Liver (tissue), 8 donors: ENCODE measurements at regions not wholly inside any gene's neighbourhood (a gene's known extent, or its start where the extent isn't known, plus 50 kb on each side); places are given as distances from the start of the nearest gene placed in this dataset.

Experiments
- DNase-seq: peaks from one replicate; pipeline ENCODE4 v3.0.0-alpha.2; 2017; ENCODE audit warnings: low spot score
- H3K27ac ChIP-seq, 2 donors: one replicate each; pipeline ENCODE4 v1.7.0; 2013; ENCODE audit warnings: inconsistent platforms in 2 of 2, low read length in 2 of 2, control low read depth in 1 of 2, low read depth in 1 of 2, mild to moderate bottlenecking in 1 of 2
- H3K27me3 ChIP-seq, 4 donors: one replicate each; pipeline versions ENCODE4 v1.6.1 to v1.7.0; 2013; ENCODE audit warnings: low read length in 3 of 4, inconsistent platforms in 1 of 4, mild to moderate bottlenecking in 1 of 4, moderate library complexity in 1 of 4; ENCODE audit not compliant: control insufficient read depth in 4 of 4, insufficient read depth in 4 of 4
- H3K36me3 ChIP-seq, 4 donors: one replicate each; pipeline versions ENCODE4 v1.6.1 to v1.7.0; 2013; ENCODE audit warnings: low read length in 3 of 4, mild to moderate bottlenecking in 3 of 4, low read depth in 1 of 4, moderate library complexity in 1 of 4; ENCODE audit not compliant: control insufficient read depth in 4 of 4, insufficient read depth in 3 of 4
- H3K4me1 ChIP-seq, 4 donors: one replicate each; pipeline versions ENCODE4 v1.6.1 to v1.7.0; 2013; ENCODE audit warnings: low read length in 3 of 4, mild to moderate bottlenecking in 3 of 4, moderate library complexity in 1 of 4; ENCODE audit not compliant: control insufficient read depth in 4 of 4, insufficient read depth in 4 of 4
- H3K4me3 ChIP-seq, 3 donors: one replicate each; pipeline versions ENCODE4 v1.6.1 to v1.7.0; 2013; ENCODE audit warnings: low read length in 3 of 3, control low read depth in 1 of 3, low read depth in 1 of 3, mild to moderate bottlenecking in 1 of 3
- H3K9ac ChIP-seq, 2 donors: one replicate each; pipeline ENCODE4 v1.7.0; 2013; ENCODE audit warnings: low read length in 2 of 2, mild to moderate bottlenecking in 2 of 2, moderate library complexity in 2 of 2, control low read depth in 1 of 2, low read depth in 1 of 2
- H3K9me3 ChIP-seq, 4 donors: one replicate each; pipeline versions ENCODE4 v1.6.1 to v1.7.0; 2013; ENCODE audit warnings: low read length in 3 of 4; ENCODE audit not compliant: control insufficient read depth in 4 of 4
- ATF3 ChIP-seq: IDR thresholded peaks from 2 replicates; pipeline ENCODE4 v1.6.1; 2016; ENCODE audit warnings: antibody characterized with exemption
- CTCF ChIP-seq: fragments of 150-350 bp; IDR thresholded peaks from 2 replicates; pipeline ENCODE4 v1.5.1; 2017; ENCODE audit warnings: improper control_type of control experiment, low read depth, low read length; ENCODE audit not compliant: missing input control
- EGR1 ChIP-seq, 2 donors: IDR thresholded peaks; 2 replicates each; pipeline ENCODE4 v1.6.1; 2016 to 2018; ENCODE audit warnings: antibody characterized with exemption in 2 of 2, low read depth in 2 of 2
- FOXA1 ChIP-seq: IDR thresholded peaks from 2 replicates; pipeline ENCODE4 v1.6.1; 2016; ENCODE audit warnings: antibody characterized with exemption
- FOXA2 ChIP-seq: IDR thresholded peaks from 2 replicates; pipeline ENCODE4 v1.6.1; 2016; ENCODE audit warnings: antibody characterized with exemption
- GABPA ChIP-seq, 2 donors: IDR thresholded peaks in 1 of 2; conservative IDR thresholded peaks in 1 of 2; 2 replicates each; pipeline ENCODE4 v1.6.1; 2016; ENCODE audit warnings: antibody characterized with exemption in 2 of 2, mild to moderate bottlenecking in 1 of 2, moderate library complexity in 1 of 2
- HNF4A ChIP-seq, 2 donors: conservative IDR thresholded peaks; 2 replicates each; pipeline ENCODE4 v1.6.1; 2016; ENCODE audit warnings: antibody characterized with exemption in 2 of 2, mild to moderate bottlenecking in 2 of 2
- HNF4G ChIP-seq: IDR thresholded peaks from 2 replicates; pipeline ENCODE4 v1.6.1; 2016; ENCODE audit warnings: antibody characterized with exemption
- JUND ChIP-seq, 2 donors: IDR thresholded peaks; 2 replicates each; pipeline ENCODE4 v1.6.1; 2016; ENCODE audit warnings: antibody characterized with exemption in 2 of 2
- NR2F2 ChIP-seq: IDR thresholded peaks from 2 replicates; pipeline ENCODE4 v1.6.1; 2016; ENCODE audit warnings: antibody characterized with exemption
- RAD21 ChIP-seq, 2 donors: IDR thresholded peaks; 2 replicates each; pipeline ENCODE4 v1.6.1; 2016; ENCODE audit warnings: antibody characterized with exemption in 2 of 2, mild to moderate bottlenecking in 2 of 2
- RXRA ChIP-seq, 2 donors: IDR thresholded peaks; 2 replicates each; pipeline ENCODE4 v1.6.1; 2017 to 2018; ENCODE audit warnings: antibody characterized with exemption in 2 of 2, mild to moderate bottlenecking in 1 of 2
- SP1 ChIP-seq: IDR thresholded peaks from 2 replicates; pipeline ENCODE4 v1.6.1; 2018; ENCODE audit warnings: antibody characterized with exemption, mild to moderate bottlenecking
- TAF1 ChIP-seq: conservative IDR thresholded peaks from 2 replicates; pipeline ENCODE4 v1.6.1; 2016; ENCODE audit warnings: antibody characterized with exemption, mild to moderate bottlenecking
- YY1 ChIP-seq: IDR thresholded peaks from 2 replicates; pipeline ENCODE4 v1.6.1; 2016; ENCODE audit warnings: antibody characterized with exemption, mild to moderate bottlenecking
- ZBTB33 ChIP-seq: IDR thresholded peaks from 2 replicates; pipeline ENCODE4 v1.6.1; 2016; ENCODE audit warnings: antibody characterized with exemption
- WGBS: extraction: QIAGEN DNeasy Blood & Tissue Kit; methylation state at CpG from one replicate; pipeline ENCODE4 v1.1.7; 2013; 5-methylcytosine and 5-hydroxymethylcytosine counted together
- TF ChIP-seq, protein P1 (sequence below): IDR thresholded peaks from 2 replicates; pipeline ENCODE4 v1.6.1; 2016; ENCODE audit warnings: antibody characterized with exemption
- TF ChIP-seq, protein P2 (sequence below): IDR thresholded peaks from 2 replicates; pipeline ENCODE4 v1.6.1; 2016; ENCODE audit warnings: antibody characterized with exemption, mild to moderate bottlenecking
- donor health status: healthy.
- donor health status: healthy.
- donor health status: healthy.
- donor health status: healthy.
- donor health status: healthy.

GRCh38 chr3:30293621-30294240 is 312.7 kb upstream of the TGFBR2 start:
- no peak overlapping the region for H3K9ac ChIP-seq
- DNase-seq: no peak
- H3K27me3 ChIP-seq: no peaks in the 10 kb centered on the region
- no peak overlapping the region for H3K4me3 ChIP-seq
- H3K27ac ChIP-seq: no peak overlapping the region
- peaks cover 0 to 4% (median under 1%) of the 10 kb centered on the region in 4 donors for H3K4me1 ChIP-seq
- no peak for TF ChIP-seq EGR1 (IDR thresholded peaks at IDR 0.05; ENCODE audit: low read depth in 2 of 2)
- TF ChIP-seq YY1: no peak
- TF ChIP-seq SP1: no peak
- TF ChIP-seq FOXA1: no peak
- no peaks in the 10 kb centered on the region for H3K36me3 ChIP-seq
- 92% methylated on average over 6 of the region's 6 CpGs for WGBS
- H3K9me3 ChIP-seq: no peaks in the 10 kb centered on the region

DNA sequence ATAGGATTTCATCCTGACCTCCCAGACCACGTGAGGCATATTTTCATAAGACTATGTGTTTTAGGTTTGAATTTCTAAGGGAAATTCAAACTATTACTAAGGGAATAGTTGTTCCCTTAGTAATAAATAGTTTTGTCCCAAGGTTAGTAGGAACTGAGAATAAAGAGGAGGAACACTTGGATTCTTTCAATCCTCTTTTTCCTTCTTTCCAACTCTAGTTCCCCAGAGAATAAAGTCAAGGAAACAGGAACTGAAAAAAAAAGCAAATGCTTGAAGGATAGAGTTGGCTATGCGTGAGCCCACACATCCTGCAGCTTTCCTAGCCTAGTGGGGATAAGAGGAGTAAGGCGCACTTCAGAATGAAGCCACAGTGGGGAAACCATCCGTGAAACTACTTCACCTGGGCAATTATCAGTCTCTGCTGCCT is 312.1 kb upstream of the TGFBR2 start:
- DNase-seq: no peak
- no peak overlapping the region for H3K27ac ChIP-seq
- no peaks in the 10 kb centered on the region for H3K27me3 ChIP-seq
- no peak overlapping the region for H3K4me3 ChIP-seq
- WGBS: 88% methylated on average over 4 of the region's 4 CpGs
- no peaks in the 10 kb centered on the region for H3K9me3 ChIP-seq
- no peak overlapping the region for H3K9ac ChIP-seq
- peaks cover 0 to 3% (median under 1%) of the 10 kb centered on the region in 4 donors for H3K4me1 ChIP-seq
- no peak for TF ChIP-seq CTCF
- no peak for TF ChIP-seq HNF4G
- TF ChIP-seq, protein P1, sequence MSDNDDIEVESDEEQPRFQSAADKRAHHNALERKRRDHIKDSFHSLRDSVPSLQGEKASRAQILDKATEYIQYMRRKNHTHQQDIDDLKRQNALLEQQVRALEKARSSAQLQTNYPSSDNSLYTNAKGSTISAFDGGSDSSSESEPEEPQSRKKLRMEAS: no peak
- TF ChIP-seq RXRA (IDR thresholded peaks at IDR 0.05): no peak
- no peak for TF ChIP-seq ATF3
- TF ChIP-seq, protein P2, sequence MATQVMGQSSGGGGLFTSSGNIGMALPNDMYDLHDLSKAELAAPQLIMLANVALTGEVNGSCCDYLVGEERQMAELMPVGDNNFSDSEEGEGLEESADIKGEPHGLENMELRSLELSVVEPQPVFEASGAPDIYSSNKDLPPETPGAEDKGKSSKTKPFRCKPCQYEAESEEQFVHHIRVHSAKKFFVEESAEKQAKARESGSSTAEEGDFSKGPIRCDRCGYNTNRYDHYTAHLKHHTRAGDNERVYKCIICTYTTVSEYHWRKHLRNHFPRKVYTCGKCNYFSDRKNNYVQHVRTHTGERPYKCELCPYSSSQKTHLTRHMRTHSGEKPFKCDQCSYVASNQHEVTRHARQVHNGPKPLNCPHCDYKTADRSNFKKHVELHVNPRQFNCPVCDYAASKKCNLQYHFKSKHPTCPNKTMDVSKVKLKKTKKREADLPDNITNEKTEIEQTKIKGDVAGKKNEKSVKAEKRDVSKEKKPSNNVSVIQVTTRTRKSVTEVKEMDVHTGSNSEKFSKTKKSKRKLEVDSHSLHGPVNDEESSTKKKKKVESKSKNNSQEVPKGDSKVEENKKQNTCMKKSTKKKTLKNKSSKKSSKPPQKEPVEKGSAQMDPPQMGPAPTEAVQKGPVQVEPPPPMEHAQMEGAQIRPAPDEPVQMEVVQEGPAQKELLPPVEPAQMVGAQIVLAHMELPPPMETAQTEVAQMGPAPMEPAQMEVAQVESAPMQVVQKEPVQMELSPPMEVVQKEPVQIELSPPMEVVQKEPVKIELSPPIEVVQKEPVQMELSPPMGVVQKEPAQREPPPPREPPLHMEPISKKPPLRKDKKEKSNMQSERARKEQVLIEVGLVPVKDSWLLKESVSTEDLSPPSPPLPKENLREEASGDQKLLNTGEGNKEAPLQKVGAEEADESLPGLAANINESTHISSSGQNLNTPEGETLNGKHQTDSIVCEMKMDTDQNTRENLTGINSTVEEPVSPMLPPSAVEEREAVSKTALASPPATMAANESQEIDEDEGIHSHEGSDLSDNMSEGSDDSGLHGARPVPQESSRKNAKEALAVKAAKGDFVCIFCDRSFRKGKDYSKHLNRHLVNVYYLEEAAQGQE: no peak
- no peak for TF ChIP-seq JUND (IDR thresholded peaks at IDR 0.05)
- TF ChIP-seq YY1: no peak
- TF ChIP-seq EGR1 (IDR thresholded peaks at IDR 0.05; ENCODE audit: low read depth in 2 of 2): no peak
- TF ChIP-seq RAD21 (IDR thresholded peaks at IDR 0.05): no peak
- TF ChIP-seq GABPA (IDR thresholded peaks at IDR 0.05 in 1 of 2, conservative IDR thresholded peaks at IDR 0.05 in 1 of 2): no peak
- no peak for TF ChIP-seq ZBTB33
- TF ChIP-seq NR2F2: no peak
- TF ChIP-seq FOXA2: no peak
- TF ChIP-seq HNF4A (conservative IDR thresholded peaks at IDR 0.05): no peak
- TF ChIP-seq TAF1: no peak
- TF ChIP-seq FOXA1: no peak
- H3K36me3 ChIP-seq: no peaks in the 10 kb centered on the region
